ENCODE measurements at regions not wholly inside any gene's neighbourhood (a gene's known extent, or its start where the extent isn't known, plus 50 kb on each side); places are given as distances from the start of the nearest gene placed in this dataset.

DNA sequence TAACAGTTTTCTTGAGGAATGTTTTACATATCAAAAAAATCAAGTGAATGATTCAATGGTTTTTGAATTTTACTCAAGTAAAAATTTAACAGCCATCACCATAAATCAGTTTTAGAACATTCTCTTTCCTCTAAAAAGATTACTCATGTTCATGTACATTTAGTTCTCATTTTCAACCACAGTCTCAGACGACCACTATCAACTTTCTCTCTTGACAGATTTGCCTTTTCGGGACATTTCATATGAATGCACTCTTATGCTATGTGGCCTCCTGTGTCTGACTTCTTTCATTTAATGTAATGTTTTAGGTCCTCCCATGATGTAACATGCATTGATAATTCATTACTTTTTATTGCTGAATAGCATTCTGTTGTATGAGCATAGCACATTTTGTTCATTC is 309.3 kb upstream of the PLSCR5 start:
- no peak for DNase-seq (ENCODE audit: low read depth)

DNA sequence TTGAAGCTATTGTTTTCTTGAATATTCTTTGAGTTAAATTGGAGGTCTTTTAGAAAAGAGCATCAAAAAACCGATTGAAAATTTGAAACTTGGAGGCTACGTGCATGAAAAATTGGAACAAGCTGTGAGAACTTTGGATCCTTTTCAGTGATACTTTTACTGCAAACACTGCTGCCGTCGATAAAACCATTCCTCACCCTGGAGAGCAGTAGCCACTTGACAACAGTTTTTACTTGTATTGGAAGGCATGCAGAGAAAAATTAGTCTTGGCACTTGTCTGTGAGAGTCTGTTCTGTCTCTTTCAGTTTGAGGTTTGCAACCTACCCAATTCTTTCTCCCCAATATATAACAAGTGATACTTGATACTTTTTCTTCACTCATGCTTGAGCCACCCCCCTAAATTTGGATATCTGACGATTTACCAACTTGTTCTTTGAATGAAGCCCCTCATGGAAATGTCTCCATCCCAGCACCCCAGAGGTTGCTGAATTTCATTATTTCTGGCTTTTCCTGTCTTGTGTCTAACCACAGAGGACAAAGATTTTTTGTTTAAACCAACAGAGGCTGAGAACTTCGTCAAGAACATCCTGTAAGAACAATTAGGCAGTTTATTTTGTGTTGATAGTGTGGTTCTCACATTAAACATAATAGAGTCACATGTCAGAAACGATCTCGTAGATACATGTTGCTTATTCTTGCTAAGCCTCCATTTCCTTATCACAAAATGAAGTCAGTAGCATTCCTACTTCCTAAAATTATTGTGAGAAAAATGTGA is 307.3 kb upstream of the PLSCR5 start:
- no peak for DNase-seq (ENCODE audit: low read depth)

DNA sequence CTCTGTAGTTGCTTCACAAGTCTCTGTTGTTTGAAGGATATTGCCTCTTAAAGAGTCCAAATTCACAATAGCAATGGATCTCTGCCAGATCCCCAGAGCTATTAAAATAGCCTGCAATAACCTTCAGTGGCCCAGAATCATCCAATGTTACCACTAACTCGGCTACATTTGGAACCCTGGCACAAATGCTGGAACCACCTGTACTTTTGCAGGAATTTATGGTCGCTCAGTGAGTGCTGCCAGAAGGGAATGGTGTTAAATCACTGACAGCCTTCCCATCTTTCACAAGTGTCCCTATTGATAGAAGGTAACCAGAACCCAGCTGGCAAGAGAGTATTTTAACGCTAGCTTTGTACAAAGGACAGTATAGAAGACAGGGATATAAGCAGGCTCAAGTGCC is 298.8 kb upstream of the PLSCR5 start:
- DNase-seq (ENCODE audit: low read depth): no peak

DNA sequence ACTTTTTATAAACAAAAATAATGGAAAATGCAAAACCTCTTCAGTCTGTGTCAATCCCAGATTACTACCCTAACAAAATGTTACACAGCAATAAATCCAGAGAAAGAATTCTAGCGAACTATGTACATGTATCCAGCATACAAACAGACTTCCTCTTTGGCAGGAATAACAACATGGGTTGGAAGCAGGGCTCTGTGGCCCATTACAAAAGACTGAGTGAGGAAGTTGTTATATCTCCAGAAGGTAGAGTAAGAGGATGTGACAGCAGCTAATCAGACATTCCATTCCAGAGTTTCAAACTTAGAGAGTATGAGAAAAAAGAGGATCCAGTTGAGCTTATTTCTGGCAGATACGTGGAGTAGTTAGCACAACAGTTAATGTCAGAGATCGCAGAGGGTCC is 294.0 kb upstream of the PLSCR5 start:
- DNase-seq (ENCODE audit: low read depth): no peak

DNA sequence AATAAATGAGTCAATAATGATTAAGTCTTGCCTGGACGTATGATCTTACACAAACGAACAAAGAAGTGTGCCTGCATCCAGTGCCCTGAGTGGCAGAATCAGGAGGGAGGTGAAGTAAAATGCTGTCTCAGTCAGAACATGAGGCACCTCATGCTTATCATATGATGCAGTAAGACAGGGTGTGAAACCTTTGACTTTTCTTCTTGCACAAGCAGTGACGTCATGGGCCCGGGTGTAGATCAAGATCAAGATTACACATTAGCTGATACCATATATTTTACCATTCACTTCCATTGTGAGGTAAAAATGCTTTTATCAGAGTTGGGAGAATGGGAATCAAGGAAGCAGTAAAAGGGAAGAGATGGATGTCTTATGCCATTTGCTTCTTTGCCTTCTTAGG is 291.6 kb upstream of the PLSCR5 start:
- DNase-seq (ENCODE audit: low read depth): no peak

- DNase-seq (ENCODE audit: low read depth): no peak
These were observed 290.0 kb upstream of the PLSCR5 start for GRCh38 chr3:146895026-146895749.

DNA sequence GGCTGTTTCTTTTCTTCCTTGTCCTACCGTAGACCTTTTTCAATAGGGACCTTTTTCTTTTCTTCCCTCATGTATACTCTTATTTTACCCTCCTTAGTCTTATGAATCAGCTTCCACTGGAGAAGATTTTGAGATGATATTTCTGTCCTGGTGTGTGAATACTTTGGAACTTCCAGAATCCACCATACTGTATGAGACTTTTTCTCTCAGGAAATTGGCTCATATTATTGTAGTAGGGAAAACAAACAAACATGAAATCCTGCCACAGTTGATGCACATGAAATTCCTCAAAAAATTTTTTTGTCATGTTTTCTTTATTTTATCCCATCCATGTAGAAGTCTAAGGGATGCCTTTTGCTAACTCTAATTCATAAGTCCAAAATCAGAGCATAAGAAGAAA is 289.3 kb upstream of the PLSCR5 start:
- DNase-seq (ENCODE audit: low read depth): no peak

- DNase-seq (ENCODE audit: low read depth): no peak
These were observed 286.9 kb upstream of the PLSCR5 start for GRCh38 chr3:146892041-146892440.

GRCh38 chr3:146889626-146890025 is 284.5 kb upstream of the PLSCR5 start:
- DNase-seq (ENCODE audit: low read depth): no peak

DNA sequence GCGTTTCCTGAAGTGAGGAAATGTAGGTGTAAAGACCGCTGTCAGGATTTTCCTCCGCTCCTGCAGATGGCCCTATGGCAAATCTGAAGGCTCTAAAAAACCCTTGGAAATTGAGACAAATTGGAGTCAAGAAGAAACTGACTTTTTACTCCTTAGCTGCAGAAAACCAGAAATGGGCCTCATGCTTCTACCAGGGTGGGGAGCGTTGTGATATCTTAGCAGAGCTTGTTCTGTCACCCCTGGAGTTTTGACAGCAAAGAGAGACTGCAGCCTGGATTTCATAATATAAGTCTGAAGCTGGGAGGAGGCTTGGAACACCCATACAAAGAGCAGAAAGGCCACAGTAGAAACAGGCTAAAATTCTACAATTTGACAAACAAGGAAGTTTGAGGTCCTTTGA is 283.0 kb upstream of the PLSCR5 start:
- DNase-seq (ENCODE audit: low read depth): no peak

GRCh38 chr3:146884721-146885120 is 279.6 kb upstream of the PLSCR5 start:
- DNase-seq (ENCODE audit: low read depth): no peak

DNA sequence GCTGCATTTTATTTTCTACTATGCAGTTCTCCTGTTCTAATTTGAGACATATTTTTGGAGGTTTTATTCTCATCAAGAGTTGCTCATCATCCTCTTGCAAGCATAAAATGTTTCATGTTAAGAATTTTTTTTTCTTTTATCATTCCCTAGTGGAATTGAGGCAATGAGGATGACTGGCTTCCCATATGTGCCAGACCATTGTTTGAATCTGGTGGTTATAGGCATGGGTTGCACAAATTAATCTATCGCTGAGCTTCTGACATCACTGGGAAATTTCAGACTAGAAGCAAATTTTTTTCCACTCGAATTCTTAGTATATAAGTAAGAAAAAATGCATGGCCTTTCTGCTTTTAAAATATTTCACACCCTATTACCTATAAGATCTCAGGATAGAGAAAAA is 279.1 kb upstream of the PLSCR5 start:
- no peak for DNase-seq (ENCODE audit: low read depth)

DNA sequence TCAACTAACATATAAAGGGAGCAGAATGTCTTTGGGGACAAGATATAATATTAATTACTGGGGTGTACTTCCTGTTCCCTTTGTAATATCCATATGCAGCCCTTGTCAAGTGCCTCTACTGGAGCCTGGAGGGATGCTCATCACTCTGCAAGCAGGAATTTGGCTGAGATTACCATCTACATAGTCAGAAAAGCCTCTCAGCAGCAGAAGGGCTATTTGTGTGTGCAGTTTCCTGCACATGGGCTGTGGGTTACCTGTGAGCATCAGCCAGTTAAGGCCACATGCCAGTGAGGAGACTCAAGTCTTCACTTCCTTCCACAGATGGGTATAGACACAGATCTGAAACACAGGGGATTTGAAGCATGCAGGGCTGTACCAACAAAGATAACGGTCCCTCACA is 278.1 kb upstream of the PLSCR5 start:
- DNase-seq (ENCODE audit: low read depth): no peak

DNA sequence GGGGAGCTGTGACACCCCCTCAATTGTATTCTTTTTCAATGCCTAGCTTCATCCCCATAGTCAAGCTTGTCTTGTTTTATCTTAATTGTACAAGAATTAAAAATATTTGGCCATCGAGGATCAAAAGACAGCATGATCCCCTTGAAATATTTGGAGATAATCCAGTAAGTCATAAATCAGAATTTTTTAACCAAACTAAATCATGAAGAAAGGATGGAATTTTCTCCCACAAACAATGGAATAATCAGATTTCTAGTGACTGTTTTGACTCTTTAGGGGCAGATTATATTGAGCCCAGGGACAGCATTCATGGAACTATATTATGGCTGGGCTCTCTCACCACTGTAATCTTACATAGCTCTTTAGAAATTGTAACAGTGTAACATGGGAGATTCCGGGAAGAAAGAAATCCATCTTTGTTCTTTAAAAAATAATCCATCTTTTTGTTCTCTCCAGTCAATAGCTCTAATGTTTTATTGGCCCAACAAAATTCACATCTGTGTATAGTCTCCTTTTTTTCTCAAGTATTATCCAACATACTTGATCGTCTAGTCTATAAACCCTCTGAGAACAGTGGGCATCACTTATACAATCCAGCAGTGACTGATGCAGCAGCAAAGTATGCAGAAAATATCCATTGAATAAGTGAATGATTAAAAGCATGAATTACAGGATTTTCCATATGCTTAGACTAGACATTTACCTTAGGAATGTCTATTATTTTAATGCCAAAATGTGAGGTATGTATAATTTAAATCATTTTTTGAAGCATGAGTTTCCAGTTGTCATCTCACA is 277.0 kb upstream of the PLSCR5 start:
- DNase-seq (ENCODE audit: low read depth): no peak

DNA sequence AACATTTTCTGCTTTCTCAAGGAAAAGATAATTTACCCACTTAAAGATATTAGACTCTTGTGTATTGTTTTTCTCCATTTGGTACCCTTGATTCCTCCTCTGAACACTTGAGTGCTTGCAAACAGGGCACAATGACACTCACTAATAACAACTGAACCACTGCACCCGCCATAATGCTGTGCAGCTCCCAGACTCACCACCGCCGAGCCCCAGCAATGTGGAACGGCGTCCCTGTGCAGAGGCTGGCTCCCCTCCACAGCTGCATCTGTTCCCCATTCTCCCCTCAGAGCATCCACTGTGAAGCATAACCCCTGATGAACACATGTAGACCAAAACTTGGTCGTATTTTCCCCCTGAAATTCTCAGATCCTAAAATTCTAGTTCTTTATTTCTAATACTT is 276.2 kb upstream of the PLSCR5 start:
- DNase-seq (ENCODE audit: low read depth): no peak

GRCh38 chr3:146873748-146874147 is 268.6 kb upstream of the PLSCR5 start:
- DNase-seq (ENCODE audit: low read depth): no peak

- no peak for DNase-seq (ENCODE audit: low read depth)
These were observed 260.1 kb upstream of the PLSCR5 start for GRCh38 chr3:146865175-146865755.

DNA sequence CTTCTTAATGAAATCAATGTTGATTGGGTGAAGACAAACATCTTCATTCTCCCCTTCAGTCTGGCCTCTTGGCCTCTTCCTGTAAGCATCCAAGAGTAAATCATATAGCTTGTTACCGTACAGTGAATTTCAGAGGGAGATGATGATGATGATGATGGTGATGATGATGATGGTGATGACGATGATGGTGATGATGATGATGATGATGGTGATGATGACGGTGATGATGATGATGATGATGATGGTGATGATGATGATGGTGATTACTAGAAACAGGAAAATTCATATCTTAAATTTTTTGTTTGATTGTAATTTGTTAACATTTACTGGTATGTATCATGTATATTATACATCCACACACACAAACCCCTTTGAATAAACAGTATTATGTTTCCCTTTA is 256.1 kb upstream of the PLSCR5 start:
- DNase-seq (ENCODE audit: low read depth): no peak

DNA sequence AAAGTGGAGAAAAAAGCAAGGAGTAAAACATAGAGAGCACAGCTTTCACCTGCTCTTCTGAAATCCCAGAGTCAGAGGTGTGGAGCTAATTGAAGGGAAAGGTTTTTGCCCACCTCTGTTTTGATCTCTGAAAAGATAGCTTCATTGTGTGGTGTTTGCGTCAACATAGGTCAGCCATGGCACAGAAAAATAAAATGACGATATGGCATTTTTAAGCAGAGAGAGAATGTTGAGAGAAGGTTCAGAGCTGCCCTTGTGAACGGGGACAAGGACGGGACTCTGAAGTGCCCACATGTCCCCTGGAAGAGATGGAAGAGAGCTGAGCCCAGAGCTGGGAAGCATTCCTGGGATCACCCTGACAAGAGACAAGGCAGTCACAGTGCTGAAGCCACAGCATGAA is 249.4 kb upstream of the PLSCR5 start:
- no peak for DNase-seq (ENCODE audit: low read depth)

DNA sequence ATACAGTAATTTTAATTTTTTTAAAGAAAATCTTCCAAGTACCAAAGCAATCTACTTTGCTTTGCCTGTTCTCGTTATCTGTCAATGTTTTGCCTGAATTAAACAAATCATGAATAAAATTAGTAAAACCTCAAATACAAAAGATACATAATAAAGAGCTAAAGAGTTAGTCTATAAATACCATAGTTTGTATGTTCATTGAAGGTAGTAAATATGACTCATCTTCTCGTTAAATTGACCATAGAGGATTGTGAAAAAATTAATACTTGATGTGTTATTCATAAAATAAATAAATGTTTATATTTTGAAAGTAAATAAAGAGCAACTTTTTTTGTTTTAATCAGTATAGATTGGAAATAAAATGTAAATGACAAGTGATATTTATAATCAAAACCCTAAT is 246.5 kb upstream of the PLSCR5 start:
- DNase-seq (ENCODE audit: low read depth): no peak

GRCh38 chr3:146845361-146845760 is 240.2 kb upstream of the PLSCR5 start:
- DNase-seq (ENCODE audit: low read depth): no peak

DNA sequence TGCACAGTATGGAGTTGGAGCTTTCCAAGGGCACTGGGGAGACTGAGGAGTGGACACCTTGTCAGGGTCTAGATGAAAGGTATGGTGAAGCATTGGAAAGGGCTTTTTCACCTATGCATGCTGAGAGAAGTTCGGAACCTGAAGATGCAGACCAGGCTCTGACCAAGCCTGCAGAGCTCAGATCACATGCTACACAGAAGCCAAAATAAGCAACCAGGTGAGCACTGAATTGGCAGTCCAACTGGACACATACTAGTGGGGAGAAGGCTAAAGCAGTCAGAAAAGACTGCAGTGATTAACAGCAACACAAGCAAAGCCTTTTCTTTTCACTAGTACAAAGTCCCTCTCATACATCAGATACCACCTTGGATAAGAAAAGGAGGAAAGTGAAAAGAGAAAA is 238.3 kb upstream of the PLSCR5 start:
- no peak for DNase-seq (ENCODE audit: low read depth)

Data from RPMI7951 (cell line).